Left ventricle myocardium inferior (tissue), 1 donor: ENCODE measurements at regions not wholly inside any gene's neighbourhood (a gene's known extent, or its start where the extent isn't known, plus 50 kb on each side); places are given as distances from the start of the nearest gene placed in this dataset.

Experiments used
- DNase-seq: peaks from one replicate; pipeline ENCODE4 v3.0.0-alpha.2; 2020
- H3K27ac ChIP-seq: fragments of 200-600 bp; replicated peaks from 2 replicates; pipeline ENCODE4 v1.8.0; 2021
- H3K27me3 ChIP-seq: fragments of 200-600 bp; 2 replicates; pipeline ENCODE4 v1.8.0; 2021; ENCODE audit warnings: low read depth
- H3K36me3 ChIP-seq: fragments of 200-600 bp; 2 replicates; pipeline ENCODE4 v1.8.0; 2021
- H3K4me1 ChIP-seq: fragments of 200-600 bp; 2 replicates; pipeline ENCODE4 v1.8.0; 2021
- H3K4me3 ChIP-seq: fragments of 200-600 bp; 2 replicates; pipeline ENCODE4 v1.8.0; 2021; ENCODE audit warnings: mild to moderate bottlenecking, moderate library complexity
- H3K9me3 ChIP-seq: fragments of 200-600 bp; replicated peaks from 2 replicates; pipeline ENCODE4 v1.8.0; 2021
- CTCF ChIP-seq: fragments of 200-600 bp; IDR thresholded peaks from 2 replicates; pipeline ENCODE4 v1.8.0; 2021; ENCODE audit warnings: antibody characterized with exemption, mild to moderate bottlenecking, borderline replicate concordance
- intact Hi-C: fragments of 100-400 bp; cut with micrococcal nuclease; formaldehyde crosslinking; loops from one replicate; pipeline ENCODE4 v1.11.0; 2022
- donor health status: DM: no; HTN: yes; CAD: no; lungs with severe emphysema.

- Histone ChIP-seq H3K9me3 (peaks cover 20% of the 10 kb centered on the region), H3K36me3 (no peaks in the 10 kb centered on the region), H3K27me3 (no peaks in the 10 kb centered on the region), H3K4me3 (no peak overlapping the region), H3K27ac (no peak overlapping the region), H3K4me1 (no peaks in the 10 kb centered on the region)
- no peak for DNase-seq
- intact Hi-C loops, result no loop called here
- no peak for TF ChIP-seq CTCF
Measured at GRCh38 chr11:12623869-12624268, 50.4 kb upstream of the TEAD1 start.
